ENCODE measurements at regions not wholly inside any gene's neighbourhood (a gene's known extent, or its start where the extent isn't known, plus 50 kb on each side); places are given as distances from the start of the nearest gene placed in this dataset.

DNA sequence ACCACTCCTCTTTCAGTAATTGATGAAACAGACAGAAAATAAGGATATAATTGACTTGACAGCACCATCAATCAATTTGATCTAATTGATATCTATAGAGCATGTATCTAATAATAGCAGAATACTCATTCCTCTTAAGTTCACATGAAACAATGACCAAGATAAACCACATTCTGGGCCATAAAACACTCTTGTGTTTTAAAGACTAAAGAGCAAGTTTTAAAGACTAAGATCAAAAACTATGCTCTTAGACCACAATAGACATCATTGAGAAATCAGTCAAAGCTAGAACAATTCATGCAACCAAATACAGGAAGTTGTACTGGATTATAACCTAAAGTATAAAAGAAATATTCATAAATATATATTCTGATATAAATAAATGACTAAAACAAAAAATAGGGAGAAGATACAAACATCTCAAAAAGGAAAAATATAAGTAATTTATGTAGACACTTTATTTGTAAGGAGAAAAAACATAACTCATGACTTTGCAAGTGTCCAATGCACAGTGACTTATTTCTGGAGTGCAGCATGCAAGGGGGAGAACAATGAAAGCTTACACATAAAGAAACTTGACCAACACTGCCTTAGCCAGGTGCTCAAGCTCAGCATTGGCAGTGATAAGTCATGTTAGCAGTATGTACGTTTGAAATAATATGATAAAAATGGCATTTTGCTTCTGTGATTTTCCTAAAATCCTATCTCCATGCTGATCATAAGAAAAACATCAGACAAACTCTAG is 312.7 kb upstream of the IGFBP3 start:
- DNase-seq (ENCODE audit: low read depth), result no peak

DNA sequence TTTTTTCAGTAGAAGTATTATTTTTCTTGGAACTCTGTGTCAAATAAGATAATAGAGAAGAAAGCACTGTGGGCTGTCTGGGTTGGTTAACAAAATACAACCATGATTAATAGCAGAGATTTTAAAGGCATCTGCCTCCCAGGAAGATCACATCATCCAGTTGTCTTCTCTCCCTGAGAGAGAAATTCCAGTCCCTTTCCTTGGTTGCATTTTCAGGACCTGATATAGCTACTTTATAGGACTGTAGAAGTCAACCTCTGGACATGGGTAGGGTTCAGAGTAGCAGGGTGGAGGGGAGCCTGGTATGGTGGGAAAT is 309.9 kb upstream of the IGFBP3 start:
- no peak for DNase-seq (ENCODE audit: low read depth)

DNA sequence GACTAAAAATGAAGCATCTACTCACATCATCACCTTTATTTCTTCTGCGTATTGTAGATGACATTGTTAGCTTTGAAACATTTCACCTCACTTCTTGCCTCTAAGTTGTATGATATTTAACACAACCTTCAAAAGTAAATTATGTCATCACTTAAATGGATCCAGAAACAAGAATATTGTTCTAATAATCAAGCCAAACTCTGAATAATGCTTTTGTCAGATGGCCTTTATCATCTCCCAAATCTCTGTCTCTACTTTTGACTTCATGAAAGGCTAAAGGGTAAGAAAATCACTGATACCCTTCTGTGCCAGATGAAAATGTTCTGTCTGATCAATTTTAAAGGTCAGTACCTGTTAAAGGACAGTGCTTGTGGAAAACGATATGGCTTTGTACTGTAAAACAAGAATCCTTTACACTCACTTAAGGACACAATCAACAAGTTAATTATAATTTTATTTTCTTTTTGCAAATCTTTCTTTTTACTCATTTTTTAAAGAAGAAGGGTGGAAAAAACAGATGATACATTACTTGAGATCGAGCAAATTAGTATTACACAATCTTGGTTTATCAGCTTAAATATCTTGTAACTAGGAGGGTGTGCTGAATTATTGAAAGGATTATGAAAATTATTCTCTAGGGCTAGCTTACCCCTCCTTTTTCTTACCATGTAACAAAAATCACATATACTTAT is 309.4 kb upstream of the IGFBP3 start:
- DNase-seq (ENCODE audit: low read depth), result no peak

DNA sequence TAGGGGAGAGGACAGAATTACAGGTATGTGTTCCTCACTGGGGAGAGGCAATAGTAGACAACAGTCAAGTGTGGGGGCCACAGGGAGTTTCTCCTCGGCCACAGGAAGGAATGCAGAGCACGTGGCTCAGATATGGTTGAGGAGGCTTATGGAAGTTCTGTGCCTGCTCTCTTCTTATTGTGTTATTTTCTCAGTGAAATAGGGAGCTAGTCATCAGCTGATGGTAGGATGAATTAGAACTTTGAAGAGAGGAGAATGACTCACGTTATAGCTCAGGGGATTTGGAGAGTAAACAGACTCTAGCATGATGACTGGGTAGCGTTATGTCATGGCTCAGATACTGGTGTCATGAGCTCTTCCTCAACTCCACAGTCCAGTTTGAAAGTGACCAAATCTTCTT is 308.3 kb upstream of the IGFBP3 start:
- peak; percentile 47 for DNase-seq (ENCODE audit: low read depth)

DNA sequence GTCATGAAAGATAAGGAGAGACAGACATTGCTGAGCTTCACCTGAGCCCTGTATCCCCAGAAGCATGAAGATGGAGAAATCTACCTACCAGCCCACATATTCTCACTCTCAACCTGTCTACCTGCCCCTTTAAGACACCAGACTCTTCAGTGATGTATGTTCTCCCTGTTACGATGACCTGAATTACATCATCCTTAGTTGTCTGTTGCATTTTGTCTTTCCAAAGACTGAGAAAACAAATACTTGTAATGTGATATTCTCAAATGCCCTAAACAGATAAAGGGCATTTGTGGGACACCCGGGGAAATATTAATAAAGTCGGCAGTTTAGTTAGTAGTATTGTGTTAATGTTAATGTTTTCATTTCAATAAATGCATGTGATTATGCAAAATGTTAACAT is 305.8 kb upstream of the IGFBP3 start:
- DNase-seq (ENCODE audit: low read depth), result no peak

DNA sequence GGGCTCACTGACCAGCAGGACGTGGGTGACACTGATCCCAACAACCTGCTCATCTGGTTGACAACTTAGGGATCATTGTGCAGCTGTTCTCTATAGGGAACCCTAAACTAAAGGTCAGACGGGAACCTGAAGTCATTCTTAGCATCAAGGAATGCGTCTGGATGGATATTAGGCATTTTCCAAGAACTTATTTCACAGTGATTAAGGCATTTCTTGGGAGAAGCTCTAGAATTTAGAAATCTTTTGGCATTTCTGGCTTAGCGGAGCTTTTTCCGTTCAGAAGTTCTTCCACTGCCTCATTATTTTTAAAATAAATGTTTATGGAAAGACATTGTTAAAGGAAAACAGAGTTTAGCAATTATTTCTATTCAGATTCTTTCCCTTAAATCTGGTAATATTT is 303.3 kb upstream of the IGFBP3 start:
- DNase-seq (ENCODE audit: low read depth), result no peak

DNA sequence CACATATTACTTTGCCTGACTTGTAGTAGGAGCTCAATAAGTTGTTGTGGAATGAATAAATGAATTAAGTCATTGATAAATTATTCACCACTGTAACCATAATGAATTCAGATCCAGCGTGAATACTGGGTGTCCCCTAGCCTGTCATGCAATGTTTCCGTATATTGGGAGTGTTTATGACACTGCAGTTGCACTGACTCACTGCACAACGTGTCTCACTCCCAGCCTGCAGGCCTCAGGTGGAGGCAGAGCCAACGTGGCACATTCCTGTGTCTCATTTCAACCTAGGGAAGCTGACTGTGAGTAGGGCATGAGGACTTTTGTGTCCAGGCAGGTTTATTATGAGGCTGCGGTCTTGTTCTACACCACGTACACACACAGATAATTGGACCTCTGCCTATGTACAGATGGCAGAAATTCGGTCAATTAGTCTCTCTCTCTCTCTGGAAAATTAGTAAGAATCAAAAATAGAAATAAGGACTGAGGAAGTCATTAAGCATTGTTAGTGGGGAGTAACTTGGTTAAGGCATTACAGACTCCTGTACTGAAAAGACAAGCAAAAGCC is 299.1 kb upstream of the IGFBP3 start:
- DNase-seq (ENCODE audit: low read depth), result no peak

DNA sequence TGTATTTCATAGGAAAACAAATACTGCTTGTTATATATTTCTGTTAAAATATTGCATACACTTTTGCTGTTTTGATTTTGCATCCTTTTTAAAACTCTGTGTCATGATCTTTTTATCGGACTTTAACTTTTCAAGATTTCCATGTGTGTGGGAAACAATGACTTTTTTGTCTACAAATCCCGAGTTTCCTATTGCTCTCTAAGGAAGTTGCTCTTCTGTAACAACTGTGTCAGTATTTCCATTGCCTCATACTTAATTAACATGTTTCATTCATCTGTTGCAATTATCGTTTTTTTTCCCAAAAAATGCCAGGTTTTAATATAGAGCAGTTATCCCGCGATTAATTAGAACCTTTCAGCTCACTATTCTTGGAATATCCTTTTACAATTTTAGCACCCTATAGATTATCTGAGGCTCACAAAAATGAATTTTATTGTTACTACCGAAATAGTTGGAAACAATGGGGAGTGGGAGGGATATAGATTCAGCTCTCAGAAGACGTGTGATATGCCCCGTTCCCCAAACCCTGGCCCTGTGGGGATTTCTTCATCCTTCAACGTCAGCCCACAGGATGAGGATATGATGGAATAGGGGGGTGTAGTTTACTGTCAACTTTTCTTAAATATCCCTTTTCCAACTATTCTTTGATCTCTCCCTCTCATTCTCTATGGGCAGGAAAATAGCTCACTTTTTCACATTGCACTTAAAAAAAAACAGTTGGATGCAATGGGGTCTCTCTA is 297.6 kb upstream of the IGFBP3 start:
- DNase-seq (ENCODE audit: low read depth), result no peak

DNA sequence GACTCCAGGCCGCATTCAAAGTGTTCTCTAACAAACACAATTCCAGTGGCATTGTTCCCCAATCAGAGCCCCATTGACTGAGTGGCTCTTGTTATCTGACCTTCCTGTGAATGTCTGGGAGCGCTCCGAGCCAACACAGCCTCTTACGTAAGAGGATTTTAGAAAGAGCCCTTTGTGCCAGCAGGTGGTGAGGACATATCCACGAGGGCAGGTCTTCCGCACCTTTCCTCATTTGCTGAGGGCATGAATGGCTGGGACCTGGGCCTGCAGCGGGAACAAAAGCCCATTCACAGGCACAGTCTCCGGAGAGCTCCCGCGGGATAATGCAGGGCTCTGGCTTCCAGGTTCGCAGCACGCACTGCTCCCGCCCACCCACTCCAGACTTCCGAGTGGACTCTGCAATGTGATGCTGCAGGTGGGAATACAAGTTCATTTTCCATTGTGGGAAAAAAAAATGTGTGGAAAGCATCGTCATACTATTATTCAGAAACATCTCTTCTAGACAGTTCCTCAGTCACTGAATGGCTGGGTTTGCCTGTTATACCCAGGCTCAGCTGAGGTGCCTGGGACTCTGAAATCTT is 295.0 kb upstream of the IGFBP3 start:
- DNase-seq (ENCODE audit: low read depth), result no peak

DNA sequence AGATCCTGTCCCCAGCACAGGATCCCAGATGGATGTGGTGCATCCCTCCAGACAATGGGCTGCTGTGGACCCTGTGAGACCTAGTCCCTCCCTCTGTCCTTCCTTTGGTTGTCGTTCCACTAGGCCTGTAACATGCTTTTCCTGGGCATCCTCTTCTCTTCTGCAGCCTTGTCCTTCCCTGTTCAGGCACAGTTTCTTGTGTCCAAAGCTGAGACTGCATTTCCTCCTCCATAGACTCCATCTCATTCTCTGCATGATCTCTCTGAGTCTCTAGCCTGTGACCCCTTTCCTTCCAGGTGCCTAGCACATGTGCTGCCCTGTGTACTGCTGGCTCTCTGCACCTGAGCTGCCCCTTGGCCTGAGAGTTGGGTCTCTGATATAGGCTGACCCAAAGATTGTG is 293.5 kb upstream of the IGFBP3 start:
- DNase-seq (ENCODE audit: low read depth), result no peak

DNA sequence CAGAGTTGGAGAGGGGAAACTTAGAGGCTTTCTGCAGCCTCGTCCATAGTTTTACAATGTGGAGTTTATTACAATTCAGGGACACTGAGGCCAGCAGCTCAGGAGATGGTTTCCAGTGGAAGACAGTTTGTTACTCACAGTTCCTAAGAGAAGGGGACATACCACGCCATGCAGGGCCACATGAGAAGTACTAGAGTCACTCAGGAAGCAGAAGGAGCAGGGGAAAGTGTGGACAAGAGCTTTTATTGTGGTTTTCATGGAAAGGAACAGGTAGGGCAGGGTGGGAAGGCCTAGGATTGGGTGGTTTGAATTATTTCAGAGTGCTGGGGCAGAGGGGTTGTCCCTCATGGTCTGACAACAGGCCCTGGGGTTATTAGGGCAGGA is 292.1 kb upstream of the IGFBP3 start:
- DNase-seq (ENCODE audit: low read depth), result no peak

DNA sequence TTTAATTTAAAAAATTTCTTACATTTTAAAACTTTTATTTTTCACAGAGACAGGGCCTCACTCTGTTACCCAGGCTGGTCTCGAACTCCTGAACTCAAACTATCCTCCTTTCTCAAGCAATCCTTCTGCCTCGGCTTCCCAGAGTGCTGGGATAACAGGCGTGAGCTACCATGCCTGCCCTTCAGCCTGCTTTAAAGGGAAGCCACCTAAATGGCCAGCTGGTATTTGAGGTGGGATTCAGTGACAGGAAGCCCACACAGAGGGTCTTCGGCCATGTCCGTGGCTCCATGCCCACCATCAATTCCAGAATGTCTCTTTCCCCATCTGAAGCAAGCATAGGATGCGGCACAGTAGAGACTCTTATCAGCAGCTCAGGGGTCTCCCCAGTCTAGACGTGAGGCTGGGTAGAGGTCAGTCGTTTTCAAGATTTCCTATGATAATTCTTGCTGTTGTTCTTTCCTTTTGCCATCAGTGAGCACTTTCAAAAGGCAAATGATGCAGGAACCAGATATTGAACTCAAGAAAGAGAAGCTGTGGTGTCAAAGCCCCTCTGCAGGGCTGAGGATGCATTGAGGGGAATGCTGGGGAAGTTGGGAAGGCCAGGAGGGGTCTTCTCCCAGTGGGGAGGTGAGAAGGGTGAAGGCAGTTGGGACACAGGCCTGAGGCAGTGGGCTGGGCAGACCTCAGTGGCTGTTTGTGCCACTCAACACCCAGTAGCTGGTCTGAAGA is 291.5 kb upstream of the IGFBP3 start:
- DNase-seq (ENCODE audit: low read depth), result no peak

DNA sequence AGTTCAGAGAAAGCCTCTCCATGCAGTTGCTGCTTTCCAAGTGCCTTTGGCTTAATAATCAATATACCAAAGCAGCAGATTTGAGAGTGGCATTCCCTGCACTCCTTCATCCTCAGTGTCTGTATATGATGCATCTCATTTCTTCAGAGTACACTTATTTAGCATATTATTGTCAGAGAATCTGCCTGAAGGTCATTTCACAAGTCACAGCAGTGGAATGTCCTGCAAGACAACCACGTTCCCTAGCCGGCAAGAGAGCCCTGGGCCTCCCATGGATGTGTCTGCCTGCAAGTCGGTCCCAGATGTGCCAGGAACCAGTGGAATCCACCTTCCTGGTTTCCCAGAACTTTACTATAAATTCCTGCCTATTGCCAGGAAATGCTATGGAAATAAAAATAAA is 289.4 kb upstream of the IGFBP3 start:
- DNase-seq (ENCODE audit: low read depth), result no peak

DNA sequence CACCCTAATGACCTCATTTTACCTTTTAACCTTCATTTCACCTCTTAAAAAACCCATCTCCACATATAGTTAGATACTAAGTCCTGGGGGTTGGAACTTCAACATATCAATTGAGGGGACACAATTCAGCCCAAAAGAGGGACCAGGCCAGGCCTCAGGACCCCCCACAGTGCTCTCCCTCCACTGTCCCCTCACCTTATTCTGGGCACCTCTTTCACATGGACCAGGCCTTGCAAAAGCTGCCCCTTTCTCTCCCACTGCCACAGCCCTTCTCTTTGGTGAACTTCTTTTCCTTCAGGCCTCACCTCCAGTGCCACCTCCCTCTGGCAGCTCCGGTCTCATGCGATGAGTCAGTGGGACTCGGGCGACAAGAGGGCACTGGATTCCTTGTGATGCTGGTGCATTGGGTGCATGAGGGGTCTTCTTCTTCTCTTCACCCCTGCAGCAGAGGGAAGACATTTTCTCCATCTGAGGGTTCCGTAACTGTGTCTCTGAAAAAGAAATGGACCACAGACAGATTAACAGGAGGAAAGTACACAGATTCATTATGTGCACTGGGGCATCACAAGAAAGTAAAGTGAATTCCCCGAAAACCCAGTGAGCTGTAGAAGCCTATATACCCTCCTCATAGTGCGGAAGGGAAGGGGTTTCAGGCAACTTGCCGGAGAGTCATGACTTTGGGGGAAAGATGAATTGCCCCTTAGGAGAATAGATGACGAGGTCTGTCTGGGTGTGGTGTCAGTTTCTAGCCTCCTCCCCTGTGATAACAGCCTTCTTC is 288.7 kb upstream of the IGFBP3 start:
- no peak for DNase-seq (ENCODE audit: low read depth)

DNA sequence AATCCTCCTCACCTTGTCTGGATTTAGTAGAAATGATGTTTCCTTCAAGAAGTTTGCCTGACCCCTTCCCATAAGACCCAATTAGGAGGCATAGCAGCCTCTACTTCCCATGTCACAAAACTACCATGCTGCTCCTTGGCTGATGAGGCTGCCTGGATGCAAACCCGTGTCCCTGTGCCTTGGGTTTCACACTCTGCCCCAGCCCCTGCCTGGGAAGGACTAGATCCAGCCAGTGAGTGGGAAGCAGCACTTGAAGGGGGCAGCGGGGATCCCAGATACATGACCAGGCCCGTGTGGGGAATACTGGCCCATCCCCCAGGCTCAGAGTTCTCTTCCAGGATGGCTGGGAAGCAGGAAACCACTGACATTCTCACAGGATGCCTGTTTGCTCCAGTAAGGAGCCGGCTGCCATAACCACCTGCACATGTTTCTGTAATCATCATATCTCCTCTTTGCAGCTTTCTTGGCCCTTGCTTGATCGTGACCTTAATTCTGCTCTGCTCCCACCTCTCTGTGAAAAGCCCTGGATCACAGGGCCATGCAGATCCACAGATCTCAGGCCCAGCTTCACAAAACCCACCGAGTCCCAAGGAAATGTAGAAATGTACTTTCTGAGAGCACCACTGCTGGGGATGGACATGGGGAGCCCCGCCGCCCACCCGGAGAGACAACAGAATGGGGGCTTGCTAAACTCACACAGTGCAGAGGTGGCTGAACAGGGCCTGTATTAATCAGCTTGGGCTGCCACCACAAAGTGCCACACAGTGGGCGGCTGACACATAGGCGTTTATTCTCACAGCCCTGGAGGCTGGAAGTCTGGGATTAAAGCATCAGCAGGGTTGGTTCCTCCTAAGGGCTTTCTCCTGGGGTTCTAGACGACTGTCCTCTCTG is 287.8 kb upstream of the IGFBP3 start:
- DNase-seq (ENCODE audit: low read depth), result no peak

DNA sequence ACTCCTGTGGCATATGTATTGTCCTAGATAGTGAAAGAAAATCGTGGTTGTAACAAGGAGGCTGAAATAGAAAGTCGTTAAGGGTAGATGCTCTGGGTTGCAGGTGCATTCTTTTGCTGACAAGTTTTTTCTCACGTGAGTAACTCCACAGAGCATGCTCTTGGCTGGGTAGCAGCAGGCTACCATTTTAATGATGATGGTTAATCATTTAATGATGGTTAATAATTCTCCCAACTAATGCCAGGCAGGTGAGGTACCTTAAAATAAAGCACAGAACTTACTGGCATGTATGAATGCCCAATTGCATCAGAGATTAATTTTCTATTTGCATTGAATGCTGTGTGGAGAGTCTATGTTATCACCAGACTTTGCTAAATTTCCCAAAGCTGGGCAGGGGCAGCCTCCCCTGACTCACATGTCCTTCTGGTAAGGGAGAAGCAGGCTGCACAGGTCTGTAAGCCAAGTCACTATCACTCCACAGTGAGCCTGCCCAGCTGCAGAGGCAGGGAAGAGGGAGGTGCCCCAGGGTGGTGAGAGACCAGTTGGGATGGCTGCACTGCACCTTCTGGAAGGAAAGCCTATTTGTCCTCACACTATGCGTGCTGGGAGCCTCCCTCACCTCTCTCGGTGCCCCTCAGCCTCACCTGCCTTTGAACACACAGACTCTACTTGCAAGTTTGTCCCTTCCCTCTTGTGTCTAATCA is 287.0 kb upstream of the IGFBP3 start:
- no peak for DNase-seq (ENCODE audit: low read depth)

DNA sequence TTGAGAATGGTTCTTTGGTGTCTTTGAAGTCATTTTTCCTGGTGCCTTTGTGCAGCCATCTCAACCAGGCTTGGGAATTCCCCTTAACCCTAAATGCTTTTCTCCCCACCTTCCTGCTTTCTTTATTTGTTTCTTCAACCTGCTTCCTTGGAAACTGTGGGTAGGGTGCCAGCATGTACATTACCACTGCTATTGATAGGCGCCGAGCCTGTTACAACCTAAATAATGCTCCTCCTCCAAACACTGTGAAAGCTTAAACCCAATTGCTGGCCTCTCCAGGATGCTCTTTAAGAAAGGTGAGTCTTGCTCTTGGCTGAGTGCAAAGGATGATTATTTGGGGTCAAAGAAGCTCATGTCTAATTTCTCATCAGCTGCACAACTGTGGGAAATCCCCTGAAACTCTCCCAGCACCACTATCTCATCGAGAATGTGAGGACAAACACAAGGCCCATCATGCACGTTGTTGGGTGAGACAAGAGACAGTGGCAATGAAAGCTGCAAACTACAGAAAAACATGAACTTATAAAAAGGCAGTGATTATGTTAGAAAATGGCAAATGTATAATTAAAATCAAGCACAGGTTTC is 285.5 kb upstream of the IGFBP3 start:
- no peak for DNase-seq (ENCODE audit: low read depth)

DNA sequence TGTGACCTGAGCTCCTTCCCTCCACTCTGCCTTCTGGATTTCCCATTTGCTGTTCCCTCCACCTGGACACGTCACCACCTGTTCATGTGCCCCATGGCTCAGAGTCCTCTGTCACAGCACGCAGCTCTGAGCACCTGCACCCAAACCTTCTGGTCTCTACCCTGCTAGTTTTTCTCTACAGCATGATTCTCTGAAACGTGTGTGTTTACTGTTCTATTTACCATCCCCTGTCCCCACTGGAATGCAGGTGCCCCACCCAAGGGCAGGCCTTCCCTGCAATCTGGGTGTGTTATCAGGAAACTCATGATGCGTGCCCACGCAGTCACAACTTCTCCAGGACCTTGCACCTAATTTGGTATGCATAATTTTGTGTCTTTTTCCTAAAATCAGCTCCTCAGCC is 284.4 kb upstream of the IGFBP3 start:
- no peak for DNase-seq (ENCODE audit: low read depth)

DNA sequence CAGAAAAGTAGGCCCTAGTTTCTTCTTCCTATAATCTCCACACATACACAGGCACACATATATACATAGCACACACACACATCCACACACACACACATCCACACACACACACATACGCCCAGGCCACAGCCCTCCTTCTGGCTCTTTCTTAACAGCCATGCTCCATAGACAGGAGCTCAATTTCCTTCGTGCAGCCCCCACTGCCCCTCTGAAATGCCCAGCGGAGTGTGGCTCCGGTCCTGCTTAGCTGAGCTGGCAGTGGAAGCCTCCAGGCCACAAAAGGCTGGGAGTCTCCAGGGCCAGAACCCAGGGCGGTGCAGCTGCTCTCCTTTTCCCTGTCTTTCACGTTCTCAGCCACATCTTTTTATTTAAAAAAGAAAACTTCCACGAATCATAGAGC is 282.9 kb upstream of the IGFBP3 start:
- DNase-seq (ENCODE audit: low read depth), result no peak

All from fibroblast of the conjunctiva (primary cell).